Effector memory CD4-positive, alpha-beta T cell (primary cell): ENCODE measurements at regions not wholly inside any gene's neighbourhood (a gene's known extent, or its start where the extent isn't known, plus 50 kb on each side); places are given as distances from the start of the nearest gene placed in this dataset.

Source experiments
- DNase-seq, 3 donors: peaks; one replicate each; pipeline ENCODE4 v3.0.0-alpha.2; 2020
- H3K27ac ChIP-seq: 2 replicates; pipeline ENCODE4 v1.7.0; 2013; ENCODE audit warnings: mild to moderate bottlenecking, low read length, moderate library complexity; ENCODE audit not compliant: insufficient read depth, poor library complexity, severe bottlenecking
- H3K27me3 ChIP-seq: replicated peaks from 2 replicates; pipeline ENCODE4 v1.7.0; 2013; ENCODE audit warnings: mild to moderate bottlenecking, low read length; ENCODE audit not compliant: insufficient read depth, control insufficient read depth, poor library complexity, severe bottlenecking
- H3K36me3 ChIP-seq: 2 replicates; pipeline ENCODE4 v1.7.0; 2013; ENCODE audit warnings: mild to moderate bottlenecking, low read length, moderate library complexity; ENCODE audit not compliant: control insufficient read depth, insufficient read depth
- H3K4me1 ChIP-seq: 2 replicates; pipeline ENCODE4 v1.7.0; 2013; ENCODE audit warnings: low read length, mild to moderate bottlenecking; ENCODE audit not compliant: control insufficient read depth, insufficient read depth, poor library complexity, severe bottlenecking
- H3K4me3 ChIP-seq: 2 replicates; pipeline ENCODE4 v1.7.0; 2013; ENCODE audit warnings: low read length, low read depth, mild to moderate bottlenecking; ENCODE audit not compliant: insufficient read depth, poor library complexity, severe bottlenecking
- H3K9me3 ChIP-seq: 2 replicates; pipeline ENCODE4 v1.7.0; 2013; ENCODE audit warnings: mild to moderate bottlenecking, low read length, moderate library complexity; ENCODE audit not compliant: control insufficient read depth

DNA sequence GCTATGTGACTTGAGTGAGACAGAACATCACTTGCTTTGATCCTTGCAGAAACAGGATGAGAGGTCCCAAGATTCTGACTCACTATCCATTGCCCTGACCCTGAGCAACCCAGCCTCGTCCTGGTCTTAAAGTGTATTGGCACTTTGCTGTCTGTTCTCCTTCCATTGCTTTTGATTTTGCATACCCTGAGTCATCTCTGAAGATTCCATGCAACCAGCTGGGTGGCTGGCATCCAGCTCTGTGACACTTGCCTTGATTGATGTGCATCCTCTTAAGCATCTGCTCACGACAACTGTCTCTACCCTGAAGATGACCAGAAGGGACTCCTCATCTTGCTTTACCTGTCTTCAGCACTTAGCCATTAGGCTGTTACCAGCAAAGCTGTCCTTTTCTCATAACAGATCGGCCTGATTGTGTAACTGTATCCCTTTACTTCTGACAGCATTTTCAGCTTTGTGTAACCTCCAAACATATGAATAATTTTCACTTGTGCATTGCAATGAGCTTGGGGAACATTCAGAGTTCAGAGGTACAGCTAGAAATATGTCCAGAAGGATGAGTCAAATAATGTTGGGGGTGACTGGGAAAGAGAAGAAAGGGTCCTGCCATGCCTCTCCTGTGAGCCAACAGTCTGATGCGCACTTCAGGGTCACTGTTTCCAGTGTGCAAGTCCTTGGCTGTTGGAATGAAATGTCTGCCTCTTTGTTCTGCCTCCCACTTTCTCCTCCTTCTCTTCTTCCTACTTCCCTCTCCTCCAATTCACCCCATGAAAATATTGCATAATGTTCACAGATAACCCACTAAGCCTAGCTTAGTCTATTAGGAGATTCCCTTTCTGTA lies 249.7 kb upstream of the OSR1 start:
- no peaks in the 10 kb centered on the region for H3K27me3 ChIP-seq
- H3K4me1 ChIP-seq, result no peaks in the 10 kb centered on the region
- DNase-seq, result no peak
- no peak overlapping the region for H3K4me3 ChIP-seq
- no peaks in the 10 kb centered on the region for H3K36me3 ChIP-seq
- H3K27ac ChIP-seq, result no peak overlapping the region
- H3K9me3 ChIP-seq, result no peaks in the 10 kb centered on the region

DNA sequence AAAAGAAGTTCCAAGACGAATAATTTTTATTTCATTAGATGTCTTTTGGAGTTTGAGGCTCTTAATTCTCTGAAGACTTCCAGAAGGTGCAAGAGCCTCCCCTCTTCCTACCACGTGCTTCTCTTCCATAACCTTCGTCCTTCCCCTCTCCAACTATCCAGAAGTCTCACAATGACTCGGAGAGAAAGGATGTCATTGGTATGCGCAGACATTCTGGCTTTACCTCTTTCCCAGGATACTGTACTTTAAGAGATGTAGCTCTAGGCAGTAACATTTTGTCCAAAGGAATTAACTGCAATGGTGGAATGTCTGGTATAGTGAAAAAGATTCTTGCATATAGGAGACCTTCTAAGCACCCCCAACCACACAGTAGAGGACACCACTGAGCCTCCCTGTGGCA lies 249.0 kb upstream of the OSR1 start:
- no peak overlapping the region for H3K27ac ChIP-seq
- H3K4me1 ChIP-seq, result no peaks in the 10 kb centered on the region
- no peaks in the 10 kb centered on the region for H3K36me3 ChIP-seq
- no peaks in the 10 kb centered on the region for H3K27me3 ChIP-seq
- no peaks in the 10 kb centered on the region for H3K9me3 ChIP-seq
- DNase-seq, result no peak
- H3K4me3 ChIP-seq, result no peak overlapping the region

DNA sequence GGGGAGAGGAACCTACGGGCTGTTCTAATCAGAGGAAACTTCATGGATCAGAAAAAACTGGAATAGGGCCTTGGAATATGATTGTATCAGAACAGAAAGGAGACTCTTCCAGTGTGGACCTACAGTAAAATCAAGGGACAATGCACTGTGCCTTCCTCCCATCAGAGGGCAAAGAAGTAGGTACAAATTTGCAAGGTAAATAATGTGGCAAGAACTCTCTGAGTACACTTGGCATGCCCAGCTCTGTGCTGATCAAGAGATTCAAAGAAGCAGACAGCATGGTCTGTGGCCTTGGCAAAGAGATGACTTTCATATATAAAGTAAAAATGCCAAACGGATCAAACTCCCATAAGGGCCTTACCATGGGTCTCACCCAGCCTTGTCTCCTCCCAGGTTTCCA lies 242.6 kb upstream of the OSR1 start:
- Histone ChIP-seq H3K9me3 (no peaks in the 10 kb centered on the region), H3K27me3 (no peaks in the 10 kb centered on the region), H3K4me3 (no peak overlapping the region), H3K4me1 (no peaks in the 10 kb centered on the region), H3K27ac (no peak overlapping the region), H3K36me3 (no peaks in the 10 kb centered on the region)
- no peak for DNase-seq

DNA sequence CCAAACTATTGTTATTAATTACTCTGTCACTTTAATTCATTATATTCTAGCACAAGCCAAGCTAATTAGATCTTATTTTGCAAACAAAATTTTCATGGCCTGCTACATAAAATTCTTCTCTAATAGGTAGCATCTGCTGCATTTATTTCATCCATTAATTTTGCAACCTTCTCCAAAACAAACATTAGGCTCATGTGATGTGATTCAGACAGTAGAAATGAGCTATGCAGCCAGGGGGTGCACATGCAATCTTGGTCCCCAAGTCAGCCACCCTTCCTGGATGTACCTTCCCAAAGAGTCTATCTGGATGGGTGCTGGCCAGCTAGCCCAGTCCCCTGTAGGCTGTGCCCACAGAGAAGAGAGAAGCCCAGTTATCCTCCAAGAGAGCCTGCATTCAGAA lies 242.1 kb upstream of the OSR1 start:
- Histone ChIP-seq H3K27ac (no peak overlapping the region), H3K4me1 (no peaks in the 10 kb centered on the region), H3K36me3 (no peaks in the 10 kb centered on the region), H3K27me3 (no peaks in the 10 kb centered on the region), H3K9me3 (no peaks in the 10 kb centered on the region), H3K4me3 (no peak overlapping the region)
- no peak for DNase-seq

- H3K4me1 ChIP-seq, result no peaks in the 10 kb centered on the region
- no peaks in the 10 kb centered on the region for H3K36me3 ChIP-seq
- no peak overlapping the region for H3K4me3 ChIP-seq
- no peak overlapping the region for H3K27ac ChIP-seq
- no peaks in the 10 kb centered on the region for H3K9me3 ChIP-seq
- no peak for DNase-seq
- H3K27me3 ChIP-seq, result no peaks in the 10 kb centered on the region
These were observed 240.5 kb upstream of the OSR1 start for GRCh38 chr2:19598971-19599370.

DNA sequence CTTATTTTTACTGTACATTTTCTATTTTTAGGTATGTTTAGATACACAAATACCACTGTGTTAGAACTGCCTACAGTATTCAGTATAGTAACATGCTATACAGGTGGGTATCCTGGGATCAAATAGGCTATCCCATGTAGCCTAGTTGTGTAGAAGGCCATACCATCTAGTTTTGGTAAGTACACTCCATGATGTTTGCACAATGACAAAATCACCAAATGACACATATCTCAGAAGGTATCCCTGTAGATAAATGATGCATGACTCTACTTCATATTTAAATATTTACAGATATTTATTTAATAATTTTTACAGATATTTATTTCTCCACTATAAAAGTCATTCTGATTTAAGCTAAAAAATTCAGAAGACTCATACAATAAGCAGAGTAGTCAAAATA lies 233.8 kb upstream of the OSR1 start:
- no peaks in the 10 kb centered on the region for H3K9me3 ChIP-seq
- no peak overlapping the region for H3K4me3 ChIP-seq
- H3K4me1 ChIP-seq, result no peaks in the 10 kb centered on the region
- no peak overlapping the region for H3K27ac ChIP-seq
- DNase-seq, result no peak
- no peaks in the 10 kb centered on the region for H3K27me3 ChIP-seq
- H3K36me3 ChIP-seq, result no peaks in the 10 kb centered on the region

GRCh38 chr2:19589791-19590190 lies 231.4 kb upstream of the OSR1 start:
- Histone ChIP-seq H3K9me3 (no peaks in the 10 kb centered on the region), H3K27me3 (no peaks in the 10 kb centered on the region), H3K36me3 (no peaks in the 10 kb centered on the region), H3K4me1 (no peaks in the 10 kb centered on the region), H3K4me3 (no peak overlapping the region), H3K27ac (no peak overlapping the region)
- DNase-seq, result no peak

GRCh38 chr2:19580830-19581229 lies 222.4 kb upstream of the OSR1 start:
- Histone ChIP-seq H3K27ac (no peak overlapping the region), H3K4me1 (no peaks in the 10 kb centered on the region), H3K4me3 (no peak overlapping the region), H3K27me3 (no peaks in the 10 kb centered on the region), H3K36me3 (no peaks in the 10 kb centered on the region), H3K9me3 (no peaks in the 10 kb centered on the region)
- DNase-seq, result no peak

- no peaks in the 10 kb centered on the region for H3K36me3 ChIP-seq
- no peak overlapping the region for H3K27ac ChIP-seq
- DNase-seq, result no peak
- no peaks in the 10 kb centered on the region for H3K9me3 ChIP-seq
- H3K27me3 ChIP-seq, result no peaks in the 10 kb centered on the region
- H3K4me1 ChIP-seq, result no peaks in the 10 kb centered on the region
- H3K4me3 ChIP-seq, result no peak overlapping the region
These were observed 221.8 kb upstream of the OSR1 start for GRCh38 chr2:19580264-19580663.

GRCh38 chr2:19579461-19579860 lies 221.0 kb upstream of the OSR1 start:
- Histone ChIP-seq H3K36me3 (no peaks in the 10 kb centered on the region), H3K27ac (no peak overlapping the region), H3K4me3 (no peak overlapping the region), H3K27me3 (no peaks in the 10 kb centered on the region), H3K9me3 (no peaks in the 10 kb centered on the region), H3K4me1 (no peaks in the 10 kb centered on the region)
- DNase-seq, result no peak
